Type B pancreatic cell (in vitro differentiated cells): ENCODE measurements at regions not wholly inside any gene's neighbourhood (a gene's known extent, or its start where the extent isn't known, plus 50 kb on each side); places are given as distances from the start of the nearest gene placed in this dataset.

Source experiments
- DNase-seq: peaks from one replicate; pipeline ENCODE4 v3.0.0; 2021; ENCODE audit warnings: mixed read lengths; ENCODE audit not compliant: unreplicated experiment; ENCODE audit errors: extremely low spot score
- H3K27ac Mint-ChIP-seq: 2 replicates; pipeline ENCODE4 v1.8.0; 2021; ENCODE audit warnings: mild to moderate bottlenecking, mixed read lengths
- H3K27me3 Mint-ChIP-seq: 2 replicates; pipeline ENCODE4 v1.8.0; 2021; ENCODE audit warnings: mixed read lengths
- H3K36me3 Mint-ChIP-seq: 2 replicates; pipeline ENCODE4 v1.8.0; 2021; ENCODE audit warnings: mixed read lengths
- H3K4me1 Mint-ChIP-seq: one replicate; pipeline ENCODE4 v1.8.0; 2021; ENCODE audit warnings: mixed read lengths; ENCODE audit not compliant: unreplicated experiment
- H3K4me3 Mint-ChIP-seq: 2 replicates; pipeline ENCODE4 v1.8.0; 2021; ENCODE audit warnings: mild to moderate bottlenecking, mixed read lengths
- H3K9me3 Mint-ChIP-seq: 2 replicates; pipeline ENCODE4 v1.8.0; 2021; ENCODE audit warnings: mixed read lengths
- CTCF ChIP-seq: fragments of 200-600 bp; sonication (generic); conservative IDR thresholded peaks from 2 replicates; pipeline ENCODE4 v1.5.0; 2021; ENCODE audit warnings: antibody characterized with exemption, mild to moderate bottlenecking

GRCh38 chr18:42418121-42418520 lies 463.1 kb downstream of the PIK3C3 start:
- Mint-ChIP-seq H3K4me1 (no peaks in the 10 kb centered on the region), H3K4me3 (no peak overlapping the region), H3K27ac (no peak overlapping the region), H3K9me3 (peaks cover 2% of the 10 kb centered on the region), H3K36me3 (peaks cover under 1% of the 10 kb centered on the region), H3K27me3 (no peaks in the 10 kb centered on the region)
- no peak for DNase-seq
- no peak for TF ChIP-seq CTCF

- Mint-ChIP-seq H3K9me3 (no peaks in the 10 kb centered on the region), H3K27ac (no peak overlapping the region), H3K36me3 (no peaks in the 10 kb centered on the region), H3K4me3 (no peak overlapping the region), H3K4me1 (no peaks in the 10 kb centered on the region), H3K27me3 (no peaks in the 10 kb centered on the region)
- no peak for DNase-seq
- no peak for TF ChIP-seq CTCF
Observed at GRCh38 chr18:42425025-42425424, 470.0 kb downstream of the PIK3C3 start.

- Mint-ChIP-seq H3K27ac (no peak overlapping the region), H3K27me3 (no peaks in the 10 kb centered on the region), H3K9me3 (no peaks in the 10 kb centered on the region), H3K4me3 (no peak overlapping the region), H3K36me3 (no peaks in the 10 kb centered on the region), H3K4me1 (no peaks in the 10 kb centered on the region)
- DNase-seq: no peak
- TF ChIP-seq CTCF: no peak
Observed at GRCh38 chr18:42426496-42427015, 471.5 kb downstream of the PIK3C3 start.

GRCh38 chr18:42429196-42429595 lies 474.2 kb downstream of the PIK3C3 start:
- no peak for DNase-seq
- Mint-ChIP-seq H3K27me3 (peaks cover 4% of the 10 kb centered on the region), H3K27ac (no peak overlapping the region), H3K4me1 (no peaks in the 10 kb centered on the region), H3K36me3 (no peaks in the 10 kb centered on the region), H3K9me3 (no peaks in the 10 kb centered on the region), H3K4me3 (no peak overlapping the region)
- no peak for TF ChIP-seq CTCF

GRCh38 chr18:42436222-42436765 lies 481.3 kb downstream of the PIK3C3 start:
- no peak for TF ChIP-seq CTCF
- Mint-ChIP-seq H3K27ac (no peak overlapping the region), H3K4me1 (no peaks in the 10 kb centered on the region), H3K9me3 (no peaks in the 10 kb centered on the region), H3K36me3 (no peaks in the 10 kb centered on the region), H3K4me3 (no peak overlapping the region), H3K27me3 (peaks cover 4% of the 10 kb centered on the region)
- no peak for DNase-seq

- H3K36me3 Mint-ChIP-seq: no peaks in the 10 kb centered on the region
- H3K4me3 Mint-ChIP-seq: no peak overlapping the region
- peaks cover 4% of the 10 kb centered on the region for H3K27me3 Mint-ChIP-seq
- DNase-seq: no peak
- no peak overlapping the region for H3K27ac Mint-ChIP-seq
- no peak for TF ChIP-seq CTCF
- no peaks in the 10 kb centered on the region for H3K9me3 Mint-ChIP-seq
- no peaks in the 10 kb centered on the region for H3K4me1 Mint-ChIP-seq
Observed at GRCh38 chr18:42437001-42437400, 482.0 kb downstream of the PIK3C3 start.
